Neural cell (in vitro differentiated cells): ENCODE measurements at regions not wholly inside any gene's neighbourhood (a gene's known extent, or its start where the extent isn't known, plus 50 kb on each side); places are given as distances from the start of the nearest gene placed in this dataset.

ENCODE experiments used
- H2AFZ ChIP-seq: fragments of 200-600, 300-800 bp; sonication (generic), shearing (Covaris generic); 2 replicates; pipeline ENCODE4 v1.6.0; 2014; ENCODE audit warnings: low read depth, mild to moderate bottlenecking, antibody characterized with exemption, low read length, moderate library complexity
- H3F3A ChIP-seq: fragments of 200-600 bp; shearing (Covaris generic); 2 replicates; pipeline ENCODE4 v1.6.1; 2016; ENCODE audit warnings: mild to moderate bottlenecking, moderate library complexity, mixed read lengths, antibody characterized with exemption, low read length; ENCODE audit not compliant: insufficient read depth, poor library complexity, severe bottlenecking
- H3K27ac ChIP-seq: fragments of 200-600, 300-800 bp; sonication (generic), shearing (Covaris generic); 2 replicates; pipeline ENCODE4 v1.5.1; 2014; ENCODE audit warnings: mild to moderate bottlenecking, low read length, moderate library complexity
- H3K27me3 ChIP-seq: fragments of 300-800, 200-600 bp; sonication (generic), shearing (Covaris generic); 2 replicates; pipeline ENCODE4 v1.6.0; 2014; ENCODE audit warnings: mild to moderate bottlenecking, low read depth, low read length, moderate library complexity; ENCODE audit not compliant: insufficient read depth
- H3K36me3 ChIP-seq: fragments of 300-800, 200-600 bp; sonication (generic), shearing (Covaris generic); 2 replicates; pipeline ENCODE4 v1.5.1; 2014; ENCODE audit warnings: mild to moderate bottlenecking, antibody characterized with exemption, low read length, moderate library complexity; ENCODE audit not compliant: insufficient read depth
- H3K4me2 ChIP-seq: fragments of 300-800, 200-600 bp; sonication (generic), shearing (Covaris generic); 2 replicates; pipeline ENCODE4 v1.6.0; 2014; ENCODE audit warnings: mild to moderate bottlenecking, low read length
- H3K4me3 ChIP-seq: fragments of 300-800, 200-600 bp; sonication (generic), shearing (Covaris generic); 2 replicates; pipeline ENCODE4 v1.5.1; 2014; ENCODE audit warnings: mild to moderate bottlenecking, low read length, moderate library complexity
- H3K79me2 ChIP-seq: fragments of 200-600 bp; shearing (Covaris generic); replicated peaks from 2 replicates; pipeline ENCODE4 v1.6.0; 2014; ENCODE audit warnings: mild to moderate bottlenecking, low read length, moderate library complexity; ENCODE audit not compliant: insufficient read depth
- H3K9ac ChIP-seq: fragments of 300-800, 200-600 bp; sonication (generic), shearing (Covaris generic); 2 replicates; pipeline ENCODE4 v1.6.1; 2016; ENCODE audit warnings: mild to moderate bottlenecking, low read length, mixed read lengths
- H3K9me2 ChIP-seq: fragments of 200-600 bp; shearing (Covaris generic); 2 replicates; pipeline ENCODE4 v1.6.1; 2016; ENCODE audit warnings: mild to moderate bottlenecking, low read length, mixed read lengths; ENCODE audit not compliant: insufficient read depth
- H3K9me3 ChIP-seq: fragments of 200-600, 300-800 bp; sonication (generic), shearing (Covaris generic); 2 replicates; pipeline ENCODE4 v1.6.1; 2016; ENCODE audit warnings: mild to moderate bottlenecking, mixed run types, low read length, moderate library complexity, mixed read lengths
- H4K20me1 ChIP-seq: fragments of 200-600 bp; shearing (Covaris generic); 2 replicates; pipeline ENCODE4 v1.6.1; 2016; ENCODE audit warnings: mild to moderate bottlenecking, mixed run types; ENCODE audit not compliant: insufficient read depth
- CTCF ChIP-seq: fragments of 450-650 bp; IDR thresholded peaks from 2 replicates; pipeline ENCODE4 v1.5.1; 2014; ENCODE audit warnings: antibody characterized with exemption, mild to moderate bottlenecking, moderate library complexity; ENCODE audit not compliant: poor library complexity, severe bottlenecking
- EP300 ChIP-seq: fragments of 450-650 bp; conservative IDR thresholded peaks from 2 replicates; pipeline ENCODE4 v1.6.1; 2014; ENCODE audit warnings: antibody characterized with exemption, mild to moderate bottlenecking, moderate library complexity; ENCODE audit not compliant: poor library complexity, severe bottlenecking
- EZH2 ChIP-seq: fragments of 200-600, 300-800 bp; shearing (Covaris generic), sonication (generic); IDR thresholded peaks from 2 replicates; pipeline ENCODE4 v1.6.1; 2014; ENCODE audit warnings: antibody characterized with exemption, low read length, borderline replicate concordance, mild to moderate bottlenecking; ENCODE audit not compliant: insufficient read depth, poor library complexity, severe bottlenecking
- MXI1 ChIP-seq: fragments of 450-650 bp; conservative IDR thresholded peaks from 2 replicates; pipeline ENCODE4 v1.6.1; 2014; ENCODE audit warnings: antibody characterized with exemption, mild to moderate bottlenecking; ENCODE audit not compliant: poor library complexity, severe bottlenecking
- POLR2AphosphoS5 ChIP-seq: IDR thresholded peaks from 2 replicates; pipeline ENCODE4 v1.6.1; 2012
- RAD21 ChIP-seq: fragments of 450-650 bp; conservative IDR thresholded peaks from 2 replicates; pipeline ENCODE4 v1.6.1; 2014; ENCODE audit warnings: antibody characterized with exemption, mild to moderate bottlenecking, moderate library complexity
- REST ChIP-seq: IDR thresholded peaks from 2 replicates; pipeline ENCODE4 v1.6.1; 2012; ENCODE audit warnings: borderline replicate concordance
- SMC3 ChIP-seq: fragments of 450-650 bp; conservative IDR thresholded peaks from 2 replicates; pipeline ENCODE4 v1.6.1; 2014; ENCODE audit warnings: antibody characterized with exemption, mild to moderate bottlenecking, moderate library complexity; ENCODE audit not compliant: poor library complexity
- TAF1 ChIP-seq: IDR thresholded peaks from 2 replicates; pipeline ENCODE4 v1.6.1; 2012; ENCODE audit warnings: low read depth

DNA sequence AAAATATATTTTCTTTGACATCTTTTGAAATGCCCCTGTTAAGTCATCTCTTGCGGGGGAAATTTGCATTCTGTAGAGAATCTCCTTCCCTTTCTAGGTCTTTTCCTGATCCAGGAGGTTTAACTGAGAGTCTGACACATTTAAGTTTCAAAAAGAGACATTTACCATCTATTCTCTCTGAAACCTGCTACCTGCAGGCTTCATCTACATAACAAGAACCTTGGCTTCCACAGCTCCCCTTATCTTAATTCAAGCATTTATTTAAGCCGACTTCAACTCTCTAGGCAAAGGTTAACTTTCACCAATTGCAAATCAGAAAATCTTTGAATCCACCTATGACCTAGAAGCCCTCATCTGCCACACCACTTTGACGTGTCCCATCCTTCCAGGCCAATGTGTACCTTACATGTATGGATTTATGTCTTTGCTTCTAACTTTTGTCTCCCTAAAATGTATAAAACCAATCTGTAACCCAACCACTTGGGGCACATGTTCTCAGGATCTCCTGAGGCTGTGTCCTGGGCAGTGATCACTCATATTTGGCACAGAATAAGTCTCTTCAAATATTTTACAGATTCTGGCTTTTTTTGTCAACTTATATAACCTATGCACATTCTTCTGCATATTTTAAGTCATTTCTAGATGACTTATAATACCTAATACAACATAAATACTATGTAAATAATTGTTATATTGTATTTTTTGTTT is 666.7 kb downstream of the UTRN start:
- no peaks in the 10 kb centered on the region for H3K9me2 ChIP-seq
- no peaks in the 10 kb centered on the region for H4K20me1 ChIP-seq
- H3K27me3 ChIP-seq, result no peaks in the 10 kb centered on the region
- no peak overlapping the region for H2AFZ ChIP-seq
- H3K27ac ChIP-seq, result no peak overlapping the region
- H3K36me3 ChIP-seq, result no peaks in the 10 kb centered on the region
- H3K79me2 ChIP-seq, result no peaks in the 10 kb centered on the region
- no peak overlapping the region for H3K4me3 ChIP-seq
- TF ChIP-seq EP300 (no peak), CTCF (no peak), SMC3 (no peak), REST (no peak), EZH2 (no peak), TAF1 (no peak), MXI1 (no peak), RAD21 (no peak), POLR2AphosphoS5 (no peak)
- no peak overlapping the region for H3K4me2 ChIP-seq
- H3K9me3 ChIP-seq, result no peaks in the 10 kb centered on the region
- H3K9ac ChIP-seq, result no peak overlapping the region
- no peaks in the 10 kb centered on the region for H3F3A ChIP-seq

- no peak overlapping the region for H3K4me2 ChIP-seq
- TF ChIP-seq RAD21 (no peak), MXI1 (no peak), POLR2AphosphoS5 (no peak), CTCF (no peak), SMC3 (no peak), REST (no peak), EZH2 (no peak), EP300 (no peak), TAF1 (no peak)
- no peaks in the 10 kb centered on the region for H3K79me2 ChIP-seq
- H3K9me3 ChIP-seq, result no peaks in the 10 kb centered on the region
- no peaks in the 10 kb centered on the region for H3F3A ChIP-seq
- no peaks in the 10 kb centered on the region for H3K9me2 ChIP-seq
- no peak overlapping the region for H3K4me3 ChIP-seq
- no peak overlapping the region for H3K27ac ChIP-seq
- no peaks in the 10 kb centered on the region for H4K20me1 ChIP-seq
- no peak overlapping the region for H3K9ac ChIP-seq
- no peaks in the 10 kb centered on the region for H3K36me3 ChIP-seq
- no peaks in the 10 kb centered on the region for H3K27me3 ChIP-seq
- no peak overlapping the region for H2AFZ ChIP-seq
Observed at GRCh38 chr6:144952456-144953240, 667.5 kb downstream of the UTRN start.
